Glutamatergic neuron (in vitro differentiated cells): ENCODE measurements at regions not wholly inside any gene's neighbourhood (a gene's known extent, or its start where the extent isn't known, plus 50 kb on each side); places are given as distances from the start of the nearest gene placed in this dataset.

Source experiments
- DNase-seq: peaks from one replicate; pipeline ENCODE4 v3.0.0; 2022
- H3K27ac Mint-ChIP-seq: one replicate; pipeline ENCODE4 v1.8.0; 2020; ENCODE audit warnings: mild to moderate bottlenecking, mixed read lengths, inconsistent platforms; ENCODE audit not compliant: unreplicated experiment
- H3K27me3 Mint-ChIP-seq: one replicate; pipeline ENCODE4 v1.8.0; 2020; ENCODE audit warnings: mild to moderate bottlenecking, moderate library complexity, mixed read lengths, inconsistent platforms; ENCODE audit not compliant: unreplicated experiment
- H3K36me3 Mint-ChIP-seq: one replicate; pipeline ENCODE4 v1.8.0; 2020; ENCODE audit warnings: mild to moderate bottlenecking, mixed read lengths, inconsistent platforms; ENCODE audit not compliant: unreplicated experiment
- H3K4me1 Mint-ChIP-seq: one replicate; pipeline ENCODE4 v1.8.0; 2020; ENCODE audit warnings: mild to moderate bottlenecking, low read depth, mixed read lengths, inconsistent platforms; ENCODE audit not compliant: unreplicated experiment
- H3K4me3 Mint-ChIP-seq: one replicate; pipeline ENCODE4 v1.8.0; 2020; ENCODE audit warnings: mild to moderate bottlenecking, mixed read lengths, inconsistent platforms; ENCODE audit not compliant: unreplicated experiment
- H3K9me3 Mint-ChIP-seq: one replicate; pipeline ENCODE4 v1.8.0; 2020; ENCODE audit warnings: mild to moderate bottlenecking, moderate library complexity, mixed read lengths, inconsistent platforms; ENCODE audit not compliant: unreplicated experiment
- TF ChIP-seq, protein P1 (sequence below): fragments of 200-600 bp; sonication (generic); IDR thresholded peaks from one replicate; pipeline ENCODE4 v1.5.0; 2021; ENCODE audit not compliant: partially characterized antibody, unreplicated experiment

DNA sequence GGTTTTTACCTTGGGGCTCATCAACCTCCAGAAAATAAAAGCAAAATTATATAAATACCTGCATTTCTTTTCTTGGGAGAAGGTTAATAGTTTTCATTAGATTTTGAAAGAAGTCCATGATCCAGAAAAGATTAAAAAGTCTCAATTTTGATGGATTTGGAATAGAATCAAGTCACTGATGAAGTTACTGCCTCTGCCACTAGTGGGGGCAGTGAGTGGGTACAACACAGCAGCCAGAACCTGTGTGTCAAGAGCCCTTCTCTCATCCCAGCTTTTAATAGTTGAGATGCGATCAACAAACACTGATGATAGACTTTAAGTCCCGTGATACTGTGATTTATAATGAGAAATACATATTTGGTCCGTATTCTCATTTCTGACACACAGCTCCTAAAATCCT is 686.7 kb downstream of the DIAPH3 start:
- H3K4me3 Mint-ChIP-seq: no peak overlapping the region
- H3K9me3 Mint-ChIP-seq: no peaks in the 10 kb centered on the region
- H3K4me1 Mint-ChIP-seq: peaks cover 1% of the 10 kb centered on the region
- no peaks in the 10 kb centered on the region for H3K27me3 Mint-ChIP-seq
- no peak for DNase-seq
- H3K27ac Mint-ChIP-seq: no peak overlapping the region
- TF ChIP-seq, protein P1, sequence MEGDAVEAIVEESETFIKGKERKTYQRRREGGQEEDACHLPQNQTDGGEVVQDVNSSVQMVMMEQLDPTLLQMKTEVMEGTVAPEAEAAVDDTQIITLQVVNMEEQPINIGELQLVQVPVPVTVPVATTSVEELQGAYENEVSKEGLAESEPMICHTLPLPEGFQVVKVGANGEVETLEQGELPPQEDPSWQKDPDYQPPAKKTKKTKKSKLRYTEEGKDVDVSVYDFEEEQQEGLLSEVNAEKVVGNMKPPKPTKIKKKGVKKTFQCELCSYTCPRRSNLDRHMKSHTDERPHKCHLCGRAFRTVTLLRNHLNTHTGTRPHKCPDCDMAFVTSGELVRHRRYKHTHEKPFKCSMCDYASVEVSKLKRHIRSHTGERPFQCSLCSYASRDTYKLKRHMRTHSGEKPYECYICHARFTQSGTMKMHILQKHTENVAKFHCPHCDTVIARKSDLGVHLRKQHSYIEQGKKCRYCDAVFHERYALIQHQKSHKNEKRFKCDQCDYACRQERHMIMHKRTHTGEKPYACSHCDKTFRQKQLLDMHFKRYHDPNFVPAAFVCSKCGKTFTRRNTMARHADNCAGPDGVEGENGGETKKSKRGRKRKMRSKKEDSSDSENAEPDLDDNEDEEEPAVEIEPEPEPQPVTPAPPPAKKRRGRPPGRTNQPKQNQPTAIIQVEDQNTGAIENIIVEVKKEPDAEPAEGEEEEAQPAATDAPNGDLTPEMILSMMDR: peak; percentile 29
- no peaks in the 10 kb centered on the region for H3K36me3 Mint-ChIP-seq

DNA sequence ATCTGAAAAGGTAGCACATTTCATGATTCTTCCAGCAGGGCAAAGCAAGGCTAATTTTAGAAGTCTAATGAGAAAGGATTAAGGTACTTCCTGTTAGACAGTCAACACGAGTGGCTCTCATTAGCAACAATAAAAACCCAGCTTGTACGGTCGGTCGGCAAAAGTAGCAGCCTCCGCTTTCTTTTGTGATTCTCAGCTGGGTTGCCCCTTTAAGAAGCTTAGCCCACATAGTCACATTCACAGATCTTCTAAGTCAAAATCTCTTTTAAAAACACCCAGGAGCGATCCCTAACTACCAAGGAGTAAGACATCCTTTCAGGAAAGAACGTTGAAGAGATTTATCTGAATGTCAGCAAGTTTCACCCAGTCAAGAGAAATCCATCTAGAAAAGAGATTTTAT is 684.8 kb downstream of the DIAPH3 start:
- Mint-ChIP-seq H3K4me1 (peaks cover 3% of the 10 kb centered on the region), H3K36me3 (no peaks in the 10 kb centered on the region), H3K27ac (no peak overlapping the region), H3K9me3 (no peaks in the 10 kb centered on the region), H3K4me3 (no peak overlapping the region), H3K27me3 (no peaks in the 10 kb centered on the region)
- TF ChIP-seq, protein P1: no peak
- DNase-seq: no peak

DNA sequence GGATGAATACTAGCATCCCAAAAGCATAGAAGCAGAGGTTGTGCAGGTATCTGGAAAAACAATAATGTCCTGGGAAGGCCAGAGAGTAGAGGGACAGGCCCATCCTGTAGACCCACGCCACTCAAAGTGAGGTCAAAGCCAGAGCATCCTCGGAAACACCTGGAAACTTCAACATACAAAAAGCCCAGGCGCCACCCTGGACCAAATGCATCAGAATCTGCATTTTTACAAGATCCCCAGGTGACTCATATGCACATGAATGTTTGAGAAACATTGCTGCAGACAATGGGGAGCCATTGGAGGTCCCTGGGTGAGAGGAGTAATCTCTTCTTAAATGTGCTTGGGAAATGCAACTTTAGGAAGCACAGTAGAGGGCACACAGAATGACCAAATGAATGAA is 684.1 kb downstream of the DIAPH3 start:
- H3K9me3 Mint-ChIP-seq: no peaks in the 10 kb centered on the region
- TF ChIP-seq, protein P1: no peak
- no peak overlapping the region for H3K4me3 Mint-ChIP-seq
- H3K4me1 Mint-ChIP-seq: peaks cover 3% of the 10 kb centered on the region
- H3K36me3 Mint-ChIP-seq: no peaks in the 10 kb centered on the region
- H3K27me3 Mint-ChIP-seq: no peaks in the 10 kb centered on the region
- no peak overlapping the region for H3K27ac Mint-ChIP-seq
- no peak for DNase-seq

DNA sequence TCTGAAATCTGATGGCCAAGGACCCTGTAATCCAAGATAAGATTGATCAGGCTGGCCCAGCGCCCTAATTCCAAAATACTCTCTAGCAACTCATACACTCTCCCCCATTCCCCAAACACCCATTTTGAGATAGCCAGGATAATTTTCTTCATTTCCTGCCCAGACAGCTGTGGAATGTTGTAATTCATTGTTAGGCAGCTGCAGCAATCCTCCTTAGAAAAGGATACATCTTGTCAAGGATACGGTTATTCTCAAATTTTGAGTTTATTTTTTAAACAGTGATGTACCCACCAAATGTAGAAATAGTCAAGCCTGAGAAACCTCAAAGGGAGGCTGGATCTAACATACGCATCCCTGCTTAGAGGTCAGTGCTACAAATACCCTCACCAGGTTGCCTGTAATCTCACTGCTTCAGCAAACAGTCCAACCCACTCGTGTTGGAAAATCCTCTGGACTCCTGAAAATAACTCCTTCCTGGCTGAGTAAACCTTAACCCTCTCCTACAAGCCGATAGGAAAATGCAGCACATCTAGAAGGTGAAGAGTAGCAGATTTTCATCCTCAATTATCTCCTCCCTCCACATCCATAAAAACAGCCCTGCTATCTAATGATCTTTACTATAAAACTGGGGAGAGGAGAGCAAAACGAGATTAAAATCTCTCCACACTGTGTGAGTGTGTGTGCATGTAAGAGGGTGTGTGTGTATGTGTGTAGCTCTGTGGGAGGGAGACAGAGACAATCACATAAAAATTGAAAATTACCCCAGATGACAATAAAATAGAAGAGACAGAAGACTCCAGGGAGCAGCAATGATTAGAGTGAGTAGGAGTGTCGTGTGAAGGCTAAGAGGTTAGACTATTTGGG is 683.1 kb downstream of the DIAPH3 start:
- Mint-ChIP-seq H3K4me1 (peaks cover 3% of the 10 kb centered on the region), H3K27me3 (no peaks in the 10 kb centered on the region), H3K36me3 (no peaks in the 10 kb centered on the region), H3K4me3 (no peak overlapping the region), H3K27ac (no peak overlapping the region), H3K9me3 (no peaks in the 10 kb centered on the region)
- TF ChIP-seq, protein P1: no peak
- DNase-seq: no peak

DNA sequence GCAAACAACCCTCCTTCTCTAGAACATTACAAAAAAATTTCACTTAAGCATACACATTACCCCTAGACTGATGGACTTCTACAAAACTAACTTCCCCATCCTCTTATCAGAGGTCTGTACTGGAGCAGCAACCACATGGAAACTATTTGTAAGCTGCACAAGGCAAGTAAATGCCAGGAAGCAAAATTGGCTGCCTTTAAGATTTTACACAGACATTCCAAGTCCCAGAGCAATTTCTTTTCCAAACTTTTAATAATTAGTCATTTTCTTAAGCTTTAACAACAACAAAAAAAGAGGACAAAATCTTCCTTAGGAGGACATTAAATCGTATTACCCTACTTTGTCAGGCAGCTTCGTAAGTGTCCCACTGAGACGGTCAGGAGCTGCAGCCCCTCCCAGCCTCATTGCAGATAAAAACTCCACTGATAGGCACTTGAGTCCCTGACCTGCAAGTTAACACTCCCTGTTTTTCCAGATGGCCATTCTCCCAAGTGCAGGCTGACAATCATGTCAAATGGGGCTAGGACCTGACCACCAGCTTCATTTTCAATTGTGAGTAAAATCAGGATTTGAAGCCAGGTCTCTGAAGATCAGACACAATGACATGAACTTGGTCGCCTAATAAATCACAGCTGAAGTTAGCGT is 680.1 kb downstream of the DIAPH3 start:
- Mint-ChIP-seq H3K27me3 (no peaks in the 10 kb centered on the region), H3K4me1 (peaks cover 3% of the 10 kb centered on the region), H3K27ac (no peak overlapping the region), H3K36me3 (peaks cover 5% of the 10 kb centered on the region), H3K4me3 (no peak overlapping the region), H3K9me3 (no peaks in the 10 kb centered on the region)
- no peak for DNase-seq
- TF ChIP-seq, protein P1: no peak
